HUDEP-2 (cell line): ENCODE measurements at regions not wholly inside any gene's neighbourhood (a gene's known extent, or its start where the extent isn't known, plus 50 kb on each side); places are given as distances from the start of the nearest gene placed in this dataset.
A peak's percentile ranks its signal among the peaks of the same experiment; 100 is the strongest.
"Not testable (repeated sequence)": the region's sequence is repeated elsewhere in the genome, so short reads cannot be mapped to it uniquely, and the experiment has no call there.

ENCODE experiments used
- DNase-seq, 76 experiments: peaks; one replicate each; lab custom pipeline; 2025; ENCODE audit not compliant: unreplicated experiment in 76 of 76; lab: John Stamatoyannopoulos, UW

DNA sequence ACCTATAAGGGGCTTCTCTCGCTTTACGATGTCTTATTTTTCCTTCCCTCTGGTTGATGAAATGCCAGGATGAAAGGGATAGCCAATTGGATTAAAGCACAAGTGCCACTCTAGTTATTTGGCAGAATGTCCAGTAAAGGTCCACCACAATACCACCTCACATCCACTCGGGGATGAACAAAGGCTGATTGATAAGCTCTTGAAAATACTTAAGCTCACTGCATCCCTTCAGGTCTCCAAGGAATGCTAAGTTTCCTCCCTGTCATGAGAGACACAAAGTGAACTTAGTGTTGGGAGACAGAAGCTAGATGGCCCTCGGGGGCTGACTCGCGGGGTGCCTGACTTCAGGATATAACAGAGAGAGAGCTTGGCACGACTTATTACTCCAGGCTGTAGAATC lies 185.9 kb upstream of the ZNF644 start:
- DNase-seq = not testable (repeated sequence)

DNA sequence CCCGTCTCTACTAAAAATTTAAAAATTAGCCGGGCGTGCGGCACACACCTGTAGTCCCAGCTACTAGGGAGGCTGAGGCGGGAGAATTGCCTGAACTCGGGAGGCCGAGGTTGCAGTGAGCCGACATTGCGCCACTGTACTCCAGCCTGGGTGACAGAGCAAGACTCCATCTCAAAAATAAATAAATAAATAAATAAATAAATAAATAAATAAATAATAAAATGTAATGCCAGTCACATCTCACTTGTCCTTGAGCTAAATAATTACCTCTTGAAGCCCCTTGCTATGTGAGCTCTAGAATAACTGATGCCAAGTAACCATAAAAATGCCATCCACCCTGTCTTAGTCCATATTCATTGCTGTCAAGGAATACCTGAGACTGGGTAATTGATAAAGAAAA lies 182.3 kb upstream of the ZNF644 start:
- DNase-seq = not testable (repeated sequence)

DNA sequence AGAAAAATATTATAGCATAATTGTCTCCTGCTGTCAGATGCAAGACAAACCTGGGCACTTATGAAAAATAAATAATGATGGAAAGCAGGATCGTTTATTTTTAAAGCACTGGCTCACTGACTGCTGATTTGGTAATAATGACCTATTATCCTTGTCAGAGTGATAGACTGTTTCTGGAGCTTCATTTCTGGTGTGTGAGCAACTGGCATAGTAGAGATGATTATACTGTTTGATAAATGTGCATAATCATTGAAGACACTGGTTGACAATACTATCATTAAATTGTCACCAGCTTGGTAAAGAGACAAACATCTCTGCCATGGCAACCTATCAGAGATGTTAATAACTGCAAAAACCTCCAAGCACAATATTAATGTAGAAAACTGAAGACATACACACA lies 179.9 kb upstream of the ZNF644 start:
- no peak for DNase-seq

DNA sequence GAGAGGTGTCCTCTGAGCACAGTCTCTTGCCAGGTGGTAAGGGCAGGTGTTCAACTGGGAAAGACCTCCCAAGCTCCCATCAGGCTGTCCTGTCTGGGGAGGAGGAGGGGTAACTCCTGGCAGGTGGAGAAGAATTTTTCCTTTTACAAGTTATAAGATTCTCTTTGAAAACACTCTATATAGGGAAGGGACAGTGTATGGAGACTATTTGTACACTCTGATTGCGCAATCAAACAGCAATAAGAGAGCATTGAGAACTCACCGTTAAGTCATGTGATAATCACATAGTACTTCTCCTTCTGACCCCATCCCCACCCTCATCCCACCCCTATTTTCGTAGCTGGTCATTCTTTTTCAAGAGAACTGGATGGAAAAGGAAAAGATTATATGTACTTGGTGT lies 179.3 kb upstream of the ZNF644 start:
- DNase-seq = no peak

DNA sequence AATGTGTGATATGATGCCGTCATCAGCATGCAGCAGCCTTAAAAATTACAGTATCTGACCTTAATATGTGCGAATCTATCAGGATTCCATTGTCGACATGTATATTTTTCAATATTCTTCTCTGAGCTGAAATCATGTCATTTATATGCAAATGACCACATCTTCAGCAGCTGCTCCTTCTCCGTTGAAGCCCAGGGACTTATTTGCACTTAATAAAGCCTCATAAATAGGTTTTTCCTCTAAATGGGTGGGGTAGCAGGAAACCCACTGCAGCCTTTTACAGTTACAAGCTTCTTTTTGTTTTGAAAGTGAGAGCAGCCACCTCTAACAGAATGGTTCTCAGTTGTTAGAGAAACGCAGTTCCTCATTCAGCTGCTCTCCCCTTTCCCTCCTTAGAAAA lies 178.8 kb upstream of the ZNF644 start:
- DNase-seq = no peak

DNA sequence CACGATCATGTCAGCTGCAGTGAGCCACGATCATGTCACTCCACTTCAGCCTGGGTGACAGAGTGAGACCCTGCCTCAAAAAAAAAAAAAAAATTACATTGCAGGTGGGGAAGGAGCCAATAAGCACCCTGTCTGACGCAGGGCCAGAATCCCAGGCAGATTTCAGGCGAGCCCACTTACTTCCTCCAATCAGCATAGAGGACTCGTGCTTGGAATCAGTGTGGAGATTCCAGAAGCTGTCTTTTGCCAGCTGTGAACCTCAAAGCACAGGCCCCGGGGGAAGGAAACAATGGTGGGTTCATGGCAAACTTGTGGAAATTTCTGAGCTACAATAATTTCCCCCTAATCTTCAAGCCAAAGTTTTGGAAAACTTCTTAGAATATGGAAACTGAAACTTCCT lies 178.2 kb upstream of the ZNF644 start:
- no peak for DNase-seq

DNA sequence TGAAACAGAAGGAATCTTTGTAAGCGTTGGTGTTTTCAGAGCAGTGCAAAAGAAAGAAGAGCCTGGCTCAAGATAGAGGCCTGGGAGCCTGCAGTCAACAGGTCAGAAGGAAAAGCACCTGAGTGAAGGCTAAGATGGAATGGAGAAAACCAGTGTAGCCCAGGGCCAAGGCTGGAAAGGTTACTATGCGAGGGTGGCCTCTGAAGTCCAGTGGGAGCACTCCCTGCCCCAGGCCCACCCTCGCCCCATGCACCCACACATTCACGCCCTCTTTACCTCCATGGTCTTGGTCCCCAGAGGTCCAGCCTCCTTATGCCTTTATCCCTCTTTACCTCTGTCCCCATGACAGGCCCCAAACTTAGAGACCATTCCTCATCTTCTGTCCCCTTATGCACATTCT lies 169.2 kb upstream of the ZNF644 start:
- DNase-seq = no peak

DNA sequence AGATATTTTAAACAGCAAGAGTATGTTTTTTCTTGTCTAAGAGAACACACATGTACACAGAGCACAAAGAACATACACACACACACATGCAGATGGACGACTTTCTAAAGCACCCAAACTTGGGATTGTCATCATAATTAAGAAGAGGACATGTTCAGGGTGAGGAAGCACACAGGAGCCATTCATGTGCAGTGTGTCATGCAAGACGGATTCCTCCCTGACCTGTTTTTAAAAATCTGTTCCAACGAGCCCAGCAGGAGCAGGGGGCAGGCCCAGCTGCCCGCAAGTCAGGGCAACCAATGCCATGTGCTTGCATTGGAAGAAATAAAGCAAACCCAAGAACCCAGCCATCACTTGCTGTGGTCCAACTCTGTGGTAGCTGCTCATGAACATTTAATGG lies 167.3 kb upstream of the ZNF644 start:
- DNase-seq = no peak

DNA sequence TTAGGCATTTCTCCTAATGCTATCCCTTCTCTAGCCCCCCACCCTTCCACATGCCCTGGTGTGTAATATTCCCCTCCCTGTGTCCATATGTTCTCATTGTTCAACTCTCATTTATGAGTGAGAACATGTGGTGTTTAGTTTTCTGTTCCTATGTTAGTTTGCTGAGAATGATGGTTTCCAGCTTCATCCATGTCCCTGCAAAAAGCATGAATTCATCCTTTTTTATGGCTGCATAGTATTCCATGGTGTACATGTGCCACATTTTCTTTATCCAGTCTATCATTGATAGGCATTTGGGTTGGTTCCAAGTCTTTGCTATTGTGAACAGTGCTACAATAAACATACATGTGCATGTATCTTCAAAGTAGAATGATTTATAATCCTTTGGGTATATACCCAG lies 161.0 kb upstream of the ZNF644 start:
- not testable (repeated sequence) for DNase-seq

DNA sequence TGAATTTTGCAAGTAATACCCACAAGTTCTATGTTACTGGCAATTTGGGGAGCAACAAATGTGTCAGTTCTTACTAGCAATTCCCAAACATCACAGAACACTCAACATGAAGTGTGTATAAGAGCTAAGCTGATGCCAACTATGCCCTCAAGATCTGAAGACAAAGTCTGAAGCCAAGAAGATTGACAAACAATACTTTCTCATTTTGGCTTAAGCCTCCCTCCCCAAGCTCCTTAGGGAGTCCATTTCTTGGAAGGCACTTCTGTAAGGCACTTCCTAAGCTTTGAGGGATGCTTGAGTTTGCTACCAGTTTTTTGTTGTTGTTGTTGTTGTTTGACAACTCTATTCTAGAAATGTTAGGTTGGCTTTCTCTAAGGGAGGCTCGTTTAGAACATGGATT lies 154.4 kb upstream of the ZNF644 start:
- DNase-seq = no peak

DNA sequence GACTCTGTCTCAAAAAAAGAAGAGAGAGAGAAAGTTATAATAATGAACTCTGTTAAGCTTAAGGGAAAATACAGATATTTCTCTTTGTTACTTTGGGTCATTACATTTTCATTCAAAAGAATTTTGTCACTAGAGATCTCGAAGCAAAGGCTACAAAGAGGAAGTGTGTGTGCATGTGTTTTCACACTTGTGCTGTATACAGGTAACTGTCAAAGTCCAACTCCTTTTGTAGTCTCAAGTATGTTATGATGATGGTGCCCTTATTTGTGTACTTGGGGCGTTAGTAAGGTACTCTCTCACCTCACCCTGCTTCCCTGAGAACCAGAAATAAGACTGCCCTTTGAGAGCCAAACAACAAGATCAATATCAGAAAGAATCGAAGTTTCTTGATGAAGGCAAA lies 152.9 kb upstream of the ZNF644 start:
- DNase-seq = no peak

DNA sequence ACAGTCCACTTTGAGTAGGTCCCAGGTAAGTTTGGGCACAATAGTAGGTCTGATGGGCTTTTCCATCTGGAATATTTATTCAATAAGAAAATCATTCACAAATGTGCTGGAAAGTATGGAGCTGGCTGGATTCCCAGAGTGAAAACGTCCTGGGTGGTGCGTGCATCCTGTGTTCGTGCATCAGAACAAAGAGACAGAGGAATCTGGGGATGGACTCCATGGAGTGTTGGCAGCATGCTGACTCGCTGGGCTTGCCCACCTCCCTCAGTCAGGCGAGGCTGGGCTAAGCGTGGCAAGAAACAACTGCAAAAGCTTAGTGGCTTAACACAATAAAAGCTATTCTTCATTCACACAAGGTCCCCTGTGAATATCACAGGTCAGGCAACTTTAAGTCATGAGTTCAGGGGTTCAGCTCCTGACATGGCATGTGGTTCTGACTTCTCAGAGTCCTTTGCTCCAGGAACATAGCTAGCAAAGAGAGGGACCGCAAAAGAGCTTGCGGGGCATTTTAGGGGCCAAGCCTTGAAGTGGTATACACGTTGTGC lies 151.6 kb upstream of the ZNF644 start:
- no peak for DNase-seq

DNA sequence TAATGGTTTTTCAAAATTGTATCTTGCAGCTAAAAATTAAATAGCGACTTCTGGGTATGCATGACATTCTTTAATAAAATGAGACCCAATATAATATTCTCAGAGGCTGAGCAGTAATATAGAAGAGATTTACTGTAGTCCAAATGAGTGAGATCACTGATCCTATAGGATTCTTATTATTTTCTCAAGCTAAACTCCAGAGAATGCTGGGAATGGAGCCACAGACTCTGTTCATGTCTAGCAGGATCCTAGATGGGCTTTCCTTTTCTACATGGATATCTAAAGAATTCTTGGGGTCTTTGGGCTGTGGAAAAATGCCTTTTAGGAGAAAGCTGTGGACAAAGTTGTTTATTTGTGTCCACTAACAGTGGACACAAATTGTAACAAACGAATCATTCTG lies 150.7 kb upstream of the ZNF644 start:
- no peak for DNase-seq

DNA sequence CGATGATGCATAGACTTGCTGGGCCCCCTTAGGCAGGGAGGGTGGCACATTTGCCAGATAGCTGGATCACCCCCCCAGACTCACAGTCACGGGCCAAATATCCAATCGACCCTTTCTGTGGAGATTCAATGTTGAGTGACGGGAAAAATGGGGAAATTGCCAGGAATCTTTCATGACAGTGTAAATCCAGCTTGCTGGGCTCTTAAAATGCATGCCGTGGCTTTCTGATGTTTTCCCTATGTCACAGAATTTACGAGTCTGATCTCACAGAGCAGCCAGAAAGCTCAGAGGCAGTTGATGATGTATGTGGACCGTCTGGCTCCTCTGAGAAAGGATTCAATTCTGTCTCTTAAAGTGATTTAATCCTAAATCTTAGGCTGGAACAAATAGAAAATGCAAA lies 150.1 kb upstream of the ZNF644 start:
- no peak for DNase-seq

DNA sequence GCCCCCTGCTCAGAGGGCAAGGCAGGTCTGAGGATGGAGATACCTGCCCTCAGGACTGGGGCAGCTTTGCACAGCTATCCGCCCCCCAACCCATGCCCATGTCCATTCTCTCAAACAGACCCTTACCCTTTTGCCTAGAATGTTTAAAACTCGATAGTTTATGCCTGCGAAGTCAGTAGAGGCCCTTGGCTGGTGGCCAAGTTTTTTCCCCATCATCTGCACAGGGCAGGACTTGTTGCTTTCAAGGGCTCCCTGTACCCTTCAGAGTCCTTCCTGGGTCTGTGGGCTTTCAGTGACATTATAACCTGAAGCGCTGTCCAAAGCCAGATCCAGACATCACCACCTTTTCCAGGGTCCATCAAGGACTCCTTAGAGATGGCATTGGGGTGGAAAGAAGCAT lies 148.7 kb upstream of the ZNF644 start:
- no peak for DNase-seq

DNA sequence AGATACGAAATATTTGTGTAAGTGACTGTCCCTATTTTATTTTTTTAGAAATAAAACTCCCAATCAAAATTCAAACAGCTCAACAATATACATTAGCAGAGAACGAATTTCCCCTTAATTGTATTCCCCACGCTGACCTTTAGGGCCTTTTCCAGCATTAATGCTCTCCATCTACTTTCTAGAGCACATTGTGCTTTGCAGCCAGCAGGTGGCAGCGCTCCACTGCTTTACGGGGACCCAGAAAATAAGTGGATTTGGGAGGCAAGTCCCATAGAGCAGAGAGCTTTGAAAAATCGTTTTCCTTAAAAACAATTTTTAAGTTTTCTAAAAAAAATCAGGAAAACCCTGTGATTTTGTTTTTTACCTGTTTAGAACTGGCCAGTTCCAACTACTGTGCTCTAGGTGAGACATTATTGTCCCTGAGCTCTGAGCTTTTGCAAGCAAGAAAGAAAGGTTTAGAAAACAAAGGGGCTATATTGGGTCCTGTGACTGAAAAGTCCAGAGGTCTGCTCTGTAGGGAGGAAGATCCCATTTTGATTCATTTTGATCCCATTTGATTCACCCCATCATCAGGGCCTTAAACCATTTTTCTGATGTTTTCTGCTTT lies 144.4 kb upstream of the ZNF644 start:
- peak in 39 of 76 experiments; percentile 2 to 52 (median 18) for DNase-seq

DNA sequence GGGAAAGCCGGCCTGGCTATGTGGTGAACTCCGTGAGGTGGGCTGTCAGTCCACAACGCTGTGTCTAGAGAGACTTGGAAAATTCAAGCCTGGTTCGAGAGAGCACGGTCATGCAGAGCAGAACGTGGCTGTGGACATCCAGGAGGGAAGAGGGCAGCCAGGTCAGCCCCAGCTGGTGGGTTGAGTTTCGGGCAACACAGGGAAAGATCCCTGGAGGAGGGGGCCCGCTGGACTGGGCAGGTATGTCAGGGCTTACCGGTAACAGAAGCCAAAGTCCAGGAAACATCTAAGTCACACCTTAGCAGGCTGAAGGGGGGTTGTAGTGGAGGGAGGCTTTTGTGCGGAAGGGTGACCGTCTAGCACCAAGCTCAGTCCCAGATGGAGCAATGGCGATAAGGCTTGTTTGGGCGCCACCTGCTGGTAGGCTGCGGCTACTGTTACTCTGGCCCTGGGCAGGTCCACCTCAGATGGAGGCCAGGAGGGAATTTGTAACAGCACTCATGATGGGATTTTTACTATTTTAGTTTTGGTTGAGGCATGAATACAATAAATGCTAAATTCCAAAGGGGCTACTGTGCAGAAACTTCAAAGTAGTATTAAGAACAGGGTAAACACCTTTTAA lies 143.3 kb upstream of the ZNF644 start:
- peak in 62 of 76 experiments; percentile 2 to 72 (median 35) for DNase-seq

DNA sequence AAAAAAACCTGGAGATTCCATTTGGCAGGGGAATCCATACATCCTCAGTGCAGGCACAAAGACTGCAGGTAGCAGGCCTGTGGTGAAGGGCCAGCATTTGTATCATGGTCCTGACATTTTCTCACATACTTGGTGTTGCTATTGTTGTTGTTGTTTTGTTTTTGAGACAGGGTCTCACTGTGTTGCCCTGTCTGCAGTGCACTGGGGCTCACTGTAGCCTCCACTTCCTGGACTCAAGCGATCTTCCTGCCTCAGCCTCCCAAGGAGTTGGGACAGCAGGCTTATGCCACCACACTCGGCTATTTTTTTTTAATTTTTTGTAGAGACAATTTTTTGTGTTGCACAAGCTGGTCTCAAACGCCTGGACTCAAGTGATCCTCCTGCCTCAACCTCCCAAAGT lies 140.8 kb upstream of the ZNF644 start:
- no peak for DNase-seq

DNA sequence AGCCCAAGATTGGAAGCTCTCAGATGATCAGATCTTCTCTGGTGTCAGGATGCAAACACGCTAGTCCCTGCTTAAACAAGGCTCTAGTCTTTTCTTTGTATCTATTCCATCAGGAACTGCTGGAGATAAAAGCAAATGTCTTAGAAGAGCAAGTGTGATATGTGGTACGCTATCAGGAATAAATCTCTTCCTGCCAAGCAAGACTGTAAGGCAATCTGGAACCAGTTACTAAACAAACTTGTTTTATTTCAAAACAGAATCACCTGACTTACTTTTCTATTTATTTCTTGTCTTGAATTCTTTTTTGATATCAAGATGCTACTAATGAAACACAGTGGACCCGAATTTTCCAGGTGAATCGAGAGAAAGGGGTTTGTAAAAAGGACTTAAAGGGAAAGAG lies 139.9 kb upstream of the ZNF644 start:
- DNase-seq = no peak

DNA sequence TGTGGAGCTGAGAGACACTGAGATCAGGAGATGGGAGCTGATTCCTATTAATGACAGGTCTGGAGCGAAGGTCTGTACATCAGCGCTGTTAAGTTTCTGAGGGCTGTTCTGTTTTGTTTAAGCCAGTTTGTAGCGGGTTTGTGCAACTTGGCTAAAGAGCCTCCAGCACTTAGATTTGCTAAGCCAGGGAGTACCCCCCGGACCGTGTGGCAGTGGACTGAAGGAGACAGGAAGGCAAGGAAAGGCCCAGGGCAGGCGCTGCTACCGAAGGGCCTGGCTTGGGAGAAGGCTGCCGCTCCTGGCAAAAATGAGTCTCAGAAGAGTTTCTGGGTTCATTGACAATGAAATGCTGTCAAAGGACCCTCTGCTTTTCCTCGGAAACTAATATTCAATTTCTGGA lies 139.3 kb upstream of the ZNF644 start:
- DNase-seq = no peak

DNA sequence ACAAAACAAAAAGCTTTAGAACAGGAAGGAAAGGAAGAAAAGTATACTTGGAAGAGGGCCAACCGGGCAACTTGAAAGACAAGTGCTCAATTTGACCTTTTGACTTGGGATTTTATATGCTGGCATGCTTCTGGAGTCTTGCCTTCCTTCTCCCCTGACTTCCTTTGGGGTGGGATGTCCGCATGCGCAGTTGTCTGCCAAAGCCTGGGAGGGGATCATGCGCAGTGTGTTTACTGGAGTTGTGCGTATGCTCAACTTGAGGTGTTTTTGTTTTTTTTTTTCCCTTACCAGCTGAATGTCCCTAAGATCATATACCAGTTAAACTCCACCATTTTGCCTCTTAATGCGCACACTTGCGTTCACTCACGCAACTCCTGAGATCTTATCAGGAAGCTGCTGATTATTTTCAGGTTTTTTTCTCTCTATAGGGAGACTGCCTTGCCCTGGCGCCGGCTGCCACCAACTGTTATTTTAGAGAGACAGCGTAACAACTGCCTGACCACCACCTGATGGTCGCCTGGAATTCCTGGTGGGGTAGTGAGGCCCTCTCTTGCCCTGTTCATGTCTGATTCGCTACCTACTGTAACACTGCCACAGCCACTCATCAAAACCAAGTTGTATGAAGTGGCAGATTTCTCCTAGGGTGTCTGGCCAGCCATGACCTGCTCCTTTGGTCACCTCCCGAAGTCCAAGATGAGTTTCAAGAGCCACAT lies 138.7 kb upstream of the ZNF644 start:
- no peak for DNase-seq

DNA sequence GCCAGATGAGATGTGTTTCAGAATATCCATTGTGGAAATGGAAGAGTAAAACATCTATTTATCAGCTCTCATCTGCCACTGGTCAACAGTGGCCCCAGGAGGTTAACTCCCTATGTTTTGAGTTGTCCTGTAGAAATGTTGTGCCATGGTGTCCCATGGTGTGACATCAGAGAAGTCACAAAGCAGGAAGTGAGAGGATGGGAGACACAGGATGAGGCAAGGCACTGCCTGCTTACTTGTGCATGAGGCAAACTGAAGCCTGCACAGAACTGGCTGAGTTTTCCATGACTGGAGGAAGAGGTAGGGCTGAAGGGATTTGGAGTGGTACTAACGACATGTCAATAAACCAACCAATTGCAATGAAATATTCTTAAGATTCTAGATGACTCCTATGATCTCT lies 131.5 kb upstream of the ZNF644 start:
- no peak for DNase-seq
